CD8-positive, alpha-beta memory T cell (primary cell): ENCODE measurements at regions not wholly inside any gene's neighbourhood (a gene's known extent, or its start where the extent isn't known, plus 50 kb on each side); places are given as distances from the start of the nearest gene placed in this dataset.
"Not testable (repeated sequence)": the region's sequence is repeated elsewhere in the genome, so short reads cannot be mapped to it uniquely, and the experiment has no call there.

Experiments used
- CTCF ChIA-PET: fragments of 350-600 bp; sonication (Branson Sonifier 250); formaldehyde crosslinking; loops from one replicate; lab custom pipeline; 2021; ENCODE audit warnings: antibody characterized with exemption; lab: Charles Lee
- POLR2A ChIA-PET: fragments of 350-600 bp; sonication (Branson Sonifier 250); formaldehyde crosslinking; loops from one replicate; lab custom pipeline; 2021; ENCODE audit warnings: antibody characterized with exemption; lab: Charles Lee
- DNase-seq, 5 donors: peaks; one replicate each; pipeline versions ENCODE4 v3.0.0 to v3.0.0-alpha.2; 2020 to 2022; ENCODE audit warnings: mixed read lengths in 1 of 5
- H3K27ac ChIP-seq: one replicate; pipeline ENCODE4 v1.7.0; 2013; ENCODE audit warnings: low read depth, mild to moderate bottlenecking, low read length, moderate library complexity
- H3K27me3 ChIP-seq: 2 replicates; pipeline ENCODE4 v1.7.0; 2013; ENCODE audit warnings: low read length, mild to moderate bottlenecking; ENCODE audit not compliant: insufficient read depth, poor library complexity, severe bottlenecking
- H3K36me3 ChIP-seq: 2 replicates; pipeline ENCODE4 v1.7.0; 2013; ENCODE audit warnings: mild to moderate bottlenecking, low read length, moderate library complexity; ENCODE audit not compliant: insufficient read depth
- H3K4me1 ChIP-seq: 2 replicates; pipeline ENCODE4 v1.7.0; 2013; ENCODE audit warnings: mild to moderate bottlenecking, low read length, moderate library complexity; ENCODE audit not compliant: insufficient read depth
- H3K4me3 ChIP-seq: 2 replicates; pipeline ENCODE4 v1.7.0; 2013; ENCODE audit warnings: mild to moderate bottlenecking, low read length
- H3K9me3 ChIP-seq: 2 replicates; pipeline ENCODE4 v1.7.0; 2013; ENCODE audit warnings: mild to moderate bottlenecking, low read length
- H3K27ac Mint-ChIP-seq, 8 donors: one replicate each; pipeline ENCODE4 v1.8.0; 2020 to 2021; ENCODE audit warnings: mixed read lengths in 8 of 8, mild to moderate bottlenecking in 6 of 8, inconsistent platforms in 3 of 8, moderate library complexity in 3 of 8
- H3K27me3 Mint-ChIP-seq, 2 donors: one replicate each; pipeline ENCODE4 v1.8.0; 2020 to 2021; ENCODE audit warnings: mixed read lengths in 2 of 2, mild to moderate bottlenecking in 1 of 2, moderate library complexity in 1 of 2
- H3K36me3 Mint-ChIP-seq, 3 donors: one replicate each; pipeline ENCODE4 v1.8.0; 2020 to 2021; ENCODE audit warnings: mixed read lengths in 3 of 3, inconsistent platforms in 1 of 3, mild to moderate bottlenecking in 1 of 3
- H3K4me1 Mint-ChIP-seq, 3 donors: one replicate each; pipeline ENCODE4 v1.8.0; 2020 to 2021; ENCODE audit warnings: mixed read lengths in 3 of 3, inconsistent platforms in 1 of 3, mild to moderate bottlenecking in 1 of 3
- H3K4me3 Mint-ChIP-seq, 7 donors: one replicate each; pipeline ENCODE4 v1.8.0; 2020 to 2021; ENCODE audit warnings: mixed read lengths in 7 of 7, mild to moderate bottlenecking in 6 of 7, moderate library complexity in 4 of 7, inconsistent platforms in 2 of 7
- H3K9me3 Mint-ChIP-seq, 5 donors: one replicate each; pipeline ENCODE4 v1.8.0; 2020 to 2022; ENCODE audit warnings: mixed read lengths in 5 of 5, mild to moderate bottlenecking in 3 of 5, moderate library complexity in 2 of 5, inconsistent platforms in 1 of 5

GRCh38 chr15:95180530-95180929 is 949.2 kb downstream of the MCTP2 start:
- ChIA-PET POLR2A (no interaction called here), CTCF (no interaction called here)
- Mint-ChIP-seq H3K27ac (no peak overlapping the region), H3K9me3 (peaks cover 5 to 11% (median 10%) of the 10 kb centered on the region in 5 donors), H3K4me1 (no peaks in the 10 kb centered on the region), H3K27me3 (no peaks in the 10 kb centered on the region), H3K36me3 (peaks cover 0 to 2% (median 0%) of the 10 kb centered on the region in 3 donors), H3K4me3 (no peak overlapping the region)
- no peaks in the 10 kb centered on the region for H3K36me3 ChIP-seq
- no peak overlapping the region for H3K27ac ChIP-seq
- no peaks in the 10 kb centered on the region for H3K9me3 ChIP-seq
- H3K27me3 ChIP-seq, result no peaks in the 10 kb centered on the region
- H3K4me1 ChIP-seq, result no peaks in the 10 kb centered on the region
- H3K4me3 ChIP-seq, result no peak overlapping the region
- DNase-seq, result no peak

- H3K9me3 Mint-ChIP-seq, result peaks cover 5 to 11% (median 10%) of the 10 kb centered on the region in 5 donors
- H3K9me3 ChIP-seq, result no peaks in the 10 kb centered on the region
- no peaks in the 10 kb centered on the region for H3K4me1 ChIP-seq
- peaks cover 0 to 1% (median 0%) of the 10 kb centered on the region in 3 donors for H3K36me3 Mint-ChIP-seq
- no peak overlapping the region for H3K27ac ChIP-seq
- no peak overlapping the region for H3K27ac Mint-ChIP-seq
- ChIA-PET POLR2A (no interaction called here), CTCF (no interaction called here)
- H3K36me3 ChIP-seq, result no peaks in the 10 kb centered on the region
- no peaks in the 10 kb centered on the region for H3K27me3 ChIP-seq
- H3K27me3 Mint-ChIP-seq, result no peaks in the 10 kb centered on the region
- no peaks in the 10 kb centered on the region for H3K4me1 Mint-ChIP-seq
- H3K4me3 ChIP-seq, result no peak overlapping the region
- H3K4me3 Mint-ChIP-seq, result no peak overlapping the region
- DNase-seq, result no peak
These were observed 950.7 kb downstream of the MCTP2 start for GRCh38 chr15:95182091-95182490.

- H3K27ac ChIP-seq, result no peak overlapping the region
- no peaks in the 10 kb centered on the region for H3K4me1 Mint-ChIP-seq
- ChIA-PET POLR2A (no interaction called here), CTCF (no interaction called here)
- H3K36me3 Mint-ChIP-seq, result no peaks in the 10 kb centered on the region
- no peak overlapping the region for H3K4me3 Mint-ChIP-seq
- no peak overlapping the region for H3K4me3 ChIP-seq
- DNase-seq, result no peak
- no peaks in the 10 kb centered on the region for H3K9me3 ChIP-seq
- peaks cover 0 to 4% (median 0%) of the 10 kb centered on the region in 5 donors for H3K9me3 Mint-ChIP-seq
- no peaks in the 10 kb centered on the region for H3K27me3 ChIP-seq
- H3K36me3 ChIP-seq, result no peaks in the 10 kb centered on the region
- no peak overlapping the region for H3K27ac Mint-ChIP-seq
- H3K4me1 ChIP-seq, result no peaks in the 10 kb centered on the region
- no peaks in the 10 kb centered on the region for H3K27me3 Mint-ChIP-seq
These were observed 961.6 kb downstream of the MCTP2 start for GRCh38 chr15:95192923-95193322.

- no peak for DNase-seq
- Mint-ChIP-seq H3K36me3 (no peaks in the 10 kb centered on the region), H3K27me3 (no peaks in the 10 kb centered on the region), H3K27ac (no peak overlapping the region), H3K4me3 (no peak overlapping the region), H3K4me1 (no peaks in the 10 kb centered on the region), H3K9me3 (peaks cover 0 to 5% (median 3%) of the 10 kb centered on the region in 5 donors)
- no peaks in the 10 kb centered on the region for H3K4me1 ChIP-seq
- no peaks in the 10 kb centered on the region for H3K36me3 ChIP-seq
- no peaks in the 10 kb centered on the region for H3K27me3 ChIP-seq
- no peak overlapping the region for H3K27ac ChIP-seq
- CTCF ChIA-PET, result no interaction called here
- no peaks in the 10 kb centered on the region for H3K9me3 ChIP-seq
- POLR2A ChIA-PET, result no interaction called here
- H3K4me3 ChIP-seq, result no peak overlapping the region
These were observed 963.4 kb downstream of the MCTP2 start for GRCh38 chr15:95194746-95195145.

- no peak overlapping the region for H3K4me3 Mint-ChIP-seq
- POLR2A ChIA-PET, result no interaction called here
- Histone ChIP-seq H3K27me3 (no peaks in the 10 kb centered on the region), H3K27ac (no peak overlapping the region), H3K4me1 (no peaks in the 10 kb centered on the region), H3K36me3 (no peaks in the 10 kb centered on the region), H3K4me3 (no peak overlapping the region), H3K9me3 (no peaks in the 10 kb centered on the region)
- H3K9me3 Mint-ChIP-seq, result peaks cover 4 to 12% (median 7%) of the 10 kb centered on the region in 5 donors
- no peak overlapping the region for H3K27ac Mint-ChIP-seq
- no peaks in the 10 kb centered on the region for H3K4me1 Mint-ChIP-seq
- CTCF ChIA-PET, result no interaction called here
- H3K27me3 Mint-ChIP-seq, result no peaks in the 10 kb centered on the region
- no peak for DNase-seq
- no peaks in the 10 kb centered on the region for H3K36me3 Mint-ChIP-seq
These were observed 965.0 kb downstream of the MCTP2 start for GRCh38 chr15:95196176-95196915.

GRCh38 chr15:95202569-95203349 is 971.4 kb downstream of the MCTP2 start:
- Histone ChIP-seq H3K27me3 (no peaks in the 10 kb centered on the region), H3K9me3 (no peaks in the 10 kb centered on the region), H3K36me3 (no peaks in the 10 kb centered on the region), H3K4me3 (no peak overlapping the region), H3K27ac (no peak overlapping the region), H3K4me1 (no peaks in the 10 kb centered on the region)
- no peaks in the 10 kb centered on the region for H3K36me3 Mint-ChIP-seq
- POLR2A ChIA-PET, result no interaction called here
- no peak overlapping the region for H3K27ac Mint-ChIP-seq
- peaks cover 11 to 24% (median 20%) of the 10 kb centered on the region in 5 donors for H3K9me3 Mint-ChIP-seq
- DNase-seq, result no peak
- CTCF ChIA-PET, result no interaction called here
- no peak overlapping the region for H3K4me3 Mint-ChIP-seq
- H3K27me3 Mint-ChIP-seq, result peaks cover 0 to under 1% of the 10 kb centered on the region in 2 donors
- H3K4me1 Mint-ChIP-seq, result no peaks in the 10 kb centered on the region

GRCh38 chr15:95205077-95205476 is 973.7 kb downstream of the MCTP2 start:
- ChIA-PET CTCF (no interaction called here), POLR2A (no interaction called here)
- no peaks in the 10 kb centered on the region for H3K4me1 Mint-ChIP-seq
- H3K9me3 ChIP-seq, result no peaks in the 10 kb centered on the region
- H3K27me3 ChIP-seq, result no peaks in the 10 kb centered on the region
- no peaks in the 10 kb centered on the region for H3K36me3 Mint-ChIP-seq
- no peak overlapping the region for H3K4me3 Mint-ChIP-seq
- no peaks in the 10 kb centered on the region for H3K36me3 ChIP-seq
- no peak overlapping the region for H3K27ac ChIP-seq
- H3K27me3 Mint-ChIP-seq, result peaks cover 0 to 3% of the 10 kb centered on the region in 2 donors
- peaks cover 12 to 24% (median 17%) of the 10 kb centered on the region in 5 donors for H3K9me3 Mint-ChIP-seq
- H3K4me1 ChIP-seq, result no peaks in the 10 kb centered on the region
- H3K27ac Mint-ChIP-seq, result no peak overlapping the region
- DNase-seq, result no peak
- no peak overlapping the region for H3K4me3 ChIP-seq

GRCh38 chr15:95205830-95206229 is 974.5 kb downstream of the MCTP2 start:
- H3K36me3 Mint-ChIP-seq, H3K27ac ChIP-seq, H3K4me1 ChIP-seq, CTCF ChIA-PET, H3K4me1 Mint-ChIP-seq, POLR2A ChIA-PET, H3K4me3 ChIP-seq, H3K27me3 ChIP-seq, H3K9me3 ChIP-seq, H3K36me3 ChIP-seq, H3K4me3 Mint-ChIP-seq, H3K27ac Mint-ChIP-seq, H3K27me3 Mint-ChIP-seq, DNase-seq: not testable (repeated sequence)
- peaks cover 10 to 20% (median 13%) of the 10 kb centered on the region in 5 donors for H3K9me3 Mint-ChIP-seq
